ENCODE measurements at regions not wholly inside any gene's neighbourhood (a gene's known extent, or its start where the extent isn't known, plus 50 kb on each side); places are given as distances from the start of the nearest gene placed in this dataset.
"Not testable (repeated sequence)": the region's sequence is repeated elsewhere in the genome, so short reads cannot be mapped to it uniquely, and the experiment has no call there.

DNA sequence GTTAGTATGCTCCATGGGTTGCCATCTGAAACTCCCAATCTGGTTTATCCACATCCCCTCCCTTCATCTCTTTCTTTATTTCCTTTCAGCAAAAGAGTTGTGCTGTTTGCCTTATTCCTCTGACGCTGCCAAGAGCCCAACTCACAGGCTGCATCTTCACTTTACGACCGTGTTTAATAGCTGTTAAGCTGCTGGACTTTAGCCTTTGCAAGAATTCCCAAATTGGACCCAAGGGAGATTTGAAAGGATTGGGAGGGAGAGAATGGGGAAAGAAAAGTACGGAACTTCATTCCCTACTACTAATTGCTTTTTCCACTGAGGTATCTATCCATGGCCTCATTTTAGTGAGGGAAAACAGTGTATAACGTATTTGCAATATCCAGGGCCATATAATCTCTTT lies 263.4 kb upstream of the MEIS1 start:
- DNase-seq: peak; percentile 28

DNA sequence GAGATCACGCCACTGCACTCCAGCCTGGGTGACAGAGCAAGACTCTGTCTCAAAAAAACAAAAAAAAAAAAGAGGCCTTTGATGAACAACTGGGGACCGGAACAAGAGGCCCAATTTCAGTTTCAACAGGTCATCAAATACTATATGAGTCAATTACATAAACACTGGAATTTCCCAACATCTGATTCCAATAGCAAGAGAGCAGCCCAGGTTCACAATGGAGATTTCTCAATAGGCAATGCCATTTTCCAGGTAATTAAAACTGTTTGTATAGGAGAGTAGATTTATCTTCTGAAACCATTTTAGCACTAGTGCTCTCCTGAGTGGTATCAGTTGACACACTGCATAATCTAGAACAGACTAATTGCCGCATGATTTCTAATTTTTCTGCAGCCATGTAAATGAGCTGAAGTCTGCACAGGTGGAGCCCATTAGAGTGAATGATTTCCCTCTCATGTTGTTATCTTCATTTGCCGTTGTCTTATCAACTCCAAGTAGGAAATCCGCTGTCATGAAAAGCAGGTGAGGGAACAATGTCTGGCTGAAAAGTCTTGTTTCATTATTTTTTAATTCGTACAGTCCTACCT lies 264.1 kb upstream of the MEIS1 start:
- no peak for DNase-seq

DNA sequence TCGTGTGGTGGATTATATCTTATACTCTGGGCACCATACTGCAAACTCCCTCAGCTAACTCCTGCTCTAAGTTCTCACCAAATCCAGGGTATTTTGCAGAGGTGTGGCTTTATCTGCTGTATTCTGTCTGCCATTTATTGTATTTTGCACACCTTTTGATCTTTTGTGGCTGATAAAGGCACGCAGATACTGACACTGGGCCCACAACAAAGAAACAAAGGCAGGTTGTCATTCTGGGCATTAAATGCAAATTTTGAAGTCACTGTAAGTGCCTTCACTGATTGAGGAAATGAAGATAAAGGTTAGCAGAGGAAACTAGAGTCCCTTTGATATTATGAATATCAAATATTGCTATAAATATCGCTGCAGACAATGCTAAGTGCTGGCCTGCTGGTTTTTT lies 265.8 kb upstream of the MEIS1 start:
- DNase-seq: no peak

DNA sequence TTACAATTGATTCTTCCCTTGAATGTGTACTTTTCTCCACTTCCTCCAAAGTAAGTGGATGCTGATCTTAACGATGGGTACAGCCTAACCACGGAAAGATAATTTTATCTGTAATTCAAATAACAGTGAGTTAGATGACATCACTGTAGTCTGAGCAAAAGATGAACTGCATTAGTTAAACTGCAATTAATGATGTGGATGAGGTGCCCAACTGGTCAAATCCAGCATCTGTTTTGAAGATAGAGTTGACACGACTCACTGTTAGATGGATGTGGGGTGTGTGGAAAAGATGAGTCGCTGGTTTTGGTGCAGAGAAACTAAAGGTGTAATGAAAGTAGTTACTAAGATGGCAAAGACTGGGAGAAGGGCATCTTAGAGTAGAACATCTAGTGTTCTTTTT lies 270.5 kb upstream of the MEIS1 start:
- no peak for DNase-seq

DNA sequence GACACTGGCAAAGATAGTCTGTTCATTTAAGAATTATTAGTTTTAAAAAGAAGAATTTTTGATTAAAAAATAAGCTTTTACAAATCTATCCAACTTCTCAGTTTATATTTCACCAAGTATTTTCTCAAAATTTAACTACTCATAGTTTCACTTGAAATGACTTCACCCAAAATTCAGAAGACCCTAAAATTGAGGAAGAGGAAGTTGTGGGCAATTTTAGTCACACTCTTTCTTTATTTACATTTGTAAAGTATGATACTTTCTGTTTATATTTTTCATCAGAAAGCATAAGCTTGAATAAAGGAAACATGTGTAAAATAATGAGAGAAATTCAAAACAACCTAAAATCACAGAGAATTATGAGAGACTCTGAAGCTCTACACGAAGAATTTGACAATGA lies 278.8 kb upstream of the MEIS1 start:
- DNase-seq: no peak

DNA sequence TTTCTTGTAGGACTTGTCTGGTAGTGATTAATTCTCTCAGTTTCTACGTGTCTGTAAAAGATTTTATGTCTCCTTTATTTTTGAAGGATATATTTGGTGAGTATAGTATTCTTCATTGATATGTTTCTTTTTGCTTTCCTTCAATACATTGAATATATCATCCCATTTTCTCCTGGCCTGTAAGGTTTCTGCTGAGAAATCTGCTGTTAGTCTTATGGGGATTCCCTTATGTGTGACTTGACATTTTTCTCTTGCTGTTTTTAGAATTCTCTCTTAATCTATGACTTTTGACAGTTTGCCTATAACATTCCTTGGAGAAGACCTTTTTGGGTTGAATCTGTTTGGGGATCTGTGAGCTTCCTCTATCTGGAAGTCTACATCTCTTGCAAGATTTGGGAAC lies 281.0 kb upstream of the MEIS1 start:
- DNase-seq: no peak

DNA sequence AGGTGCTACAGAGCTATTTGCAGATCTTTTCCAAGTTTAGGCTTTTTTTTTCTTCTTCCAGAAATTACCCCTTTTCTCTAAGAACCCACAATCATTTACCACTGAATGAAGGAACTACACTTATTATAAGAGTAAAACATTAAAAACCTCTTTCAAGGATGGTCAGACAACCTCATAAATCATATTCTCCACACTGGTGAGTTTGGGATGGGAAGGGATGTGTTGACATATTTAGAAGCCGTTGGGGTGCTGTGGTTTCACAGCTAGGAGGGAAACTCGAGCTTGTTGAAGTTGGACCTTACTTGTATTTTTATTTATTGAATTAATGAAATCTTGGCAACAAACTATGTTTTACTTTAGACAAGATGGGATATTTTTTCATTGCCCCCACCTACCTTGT lies 289.4 kb upstream of the MEIS1 start:
- no peak for DNase-seq

DNA sequence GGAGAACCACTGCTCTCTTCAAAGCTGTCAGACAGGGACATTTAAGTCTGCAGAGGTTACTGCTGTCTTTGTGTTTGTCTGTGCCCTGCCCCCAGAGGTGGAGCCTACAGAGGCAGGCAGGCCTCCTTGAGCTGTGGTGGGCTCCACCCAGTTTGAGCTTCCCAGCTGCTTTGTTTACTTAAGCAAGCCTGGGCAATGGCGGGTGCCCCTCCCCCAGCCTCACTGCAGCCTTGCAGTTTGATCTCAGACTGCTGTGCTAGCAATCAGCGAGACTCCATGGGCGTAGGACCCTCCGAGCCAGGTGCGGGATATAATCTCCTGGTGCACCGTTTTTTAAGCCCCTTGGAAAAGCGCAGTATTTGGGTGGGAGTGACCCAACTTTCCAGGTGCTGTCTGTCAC lies 290.6 kb upstream of the MEIS1 start:
- DNase-seq: not testable (repeated sequence)

DNA sequence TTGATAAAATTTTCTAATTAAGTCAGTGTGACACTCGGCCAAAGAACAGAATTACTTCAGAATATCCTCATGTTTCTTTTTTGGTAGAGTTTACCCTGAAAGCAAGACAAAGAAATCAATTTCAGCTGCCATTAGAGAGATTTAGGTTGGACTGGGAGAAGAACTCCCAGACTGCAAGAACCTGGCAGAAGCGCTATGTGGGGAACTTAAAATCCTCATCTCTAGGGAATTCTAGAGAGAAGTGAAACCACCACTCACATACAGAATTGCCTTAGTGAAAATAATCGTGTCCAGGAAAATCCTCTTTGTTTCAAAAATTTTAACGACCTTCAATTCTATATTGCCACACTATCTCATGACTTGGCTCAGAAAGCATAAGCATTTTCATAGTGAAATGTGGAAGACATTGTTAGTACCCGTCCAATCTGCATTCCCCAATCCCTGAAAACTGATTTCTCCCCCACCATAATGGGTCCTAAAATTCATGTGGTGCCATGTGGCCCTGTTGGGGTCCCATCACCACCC lies 297.3 kb upstream of the MEIS1 start:
- no peak for DNase-seq

DNA sequence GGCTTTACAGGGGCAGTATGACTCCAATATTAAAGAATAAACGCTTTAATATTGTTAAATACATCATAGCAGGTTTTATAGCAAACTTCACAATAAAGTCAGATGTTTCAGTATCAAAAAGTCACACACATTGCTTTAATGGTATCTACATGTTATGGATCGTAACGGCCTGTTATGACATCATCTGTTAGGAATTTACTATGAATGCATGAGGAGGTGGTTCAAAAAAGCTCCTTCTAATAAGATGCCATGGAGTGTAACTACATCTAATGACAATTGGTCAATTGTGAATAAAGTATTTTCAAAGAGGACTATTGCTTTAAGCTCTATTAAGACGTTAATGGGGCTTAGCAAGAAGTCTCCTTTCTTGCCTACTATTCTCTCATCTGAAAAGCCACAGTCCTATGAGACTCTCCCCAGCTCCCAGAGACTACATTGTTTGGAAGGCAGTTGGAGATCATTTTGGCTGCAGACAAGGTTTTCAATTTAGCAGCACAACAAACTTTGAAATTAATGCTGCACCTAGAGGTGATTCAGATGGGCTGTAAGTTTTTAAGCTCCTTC lies 300.7 kb upstream of the MEIS1 start:
- DNase-seq: no peak

DNA sequence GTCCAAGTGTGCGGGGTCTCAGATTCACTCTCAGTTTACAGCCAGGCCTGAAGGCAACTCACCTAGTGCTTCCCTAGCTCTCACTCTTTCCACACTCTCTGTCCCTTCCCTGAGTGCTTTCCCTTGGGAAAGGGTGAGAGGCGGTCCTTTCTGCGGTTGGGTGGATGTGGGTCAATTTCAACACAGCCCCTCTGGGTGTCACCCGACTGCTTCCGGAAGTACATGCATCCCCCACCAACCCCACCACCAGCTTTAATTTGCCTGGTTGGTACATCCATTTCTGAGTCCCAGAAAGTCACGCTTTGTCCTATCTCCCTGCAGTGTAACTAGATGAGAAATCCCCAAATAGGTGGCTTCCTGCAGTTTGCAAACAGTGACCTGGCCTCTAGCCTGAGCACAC lies 307.3 kb upstream of the MEIS1 start:
- DNase-seq: no peak

DNA sequence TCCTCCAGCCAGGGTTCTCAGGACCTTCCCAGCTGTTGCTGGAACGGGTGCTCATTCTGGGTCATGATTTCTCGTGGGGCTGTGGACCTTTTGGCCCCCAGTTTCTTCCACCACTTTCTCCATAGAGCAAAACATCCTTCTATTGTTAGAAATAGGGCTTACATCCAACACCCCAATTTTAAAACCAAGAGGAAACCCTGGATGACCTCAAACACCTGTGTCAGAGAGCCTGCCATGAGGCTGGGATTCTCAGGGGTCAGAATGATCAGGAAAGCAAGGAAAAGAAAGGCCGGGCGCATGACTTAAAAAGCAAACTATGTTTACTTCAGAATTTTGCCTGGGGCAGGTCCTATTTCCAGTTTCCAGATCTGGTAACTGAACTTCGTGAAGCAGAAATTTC lies 307.9 kb upstream of the MEIS1 start:
- DNase-seq: peak; percentile 22

DNA sequence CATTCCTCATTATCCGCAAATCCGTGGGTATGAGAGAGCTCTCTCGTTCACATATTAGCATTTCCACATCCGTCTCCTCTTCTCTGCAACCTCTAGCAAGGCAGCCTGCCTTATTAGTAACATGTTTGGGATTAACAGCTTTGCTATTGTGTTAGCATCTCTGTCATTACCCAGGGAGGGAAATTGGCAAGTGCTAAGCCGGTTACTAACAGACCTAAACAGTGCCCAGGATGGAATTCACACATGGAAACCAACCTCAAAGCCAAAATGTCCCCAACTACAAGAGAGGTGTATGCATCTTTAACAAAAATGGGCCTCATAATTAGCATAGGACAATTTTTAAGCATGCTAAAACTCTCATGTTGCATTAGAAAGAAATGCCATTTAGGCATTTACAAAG lies 309.0 kb upstream of the MEIS1 start:
- DNase-seq: no peak

DNA sequence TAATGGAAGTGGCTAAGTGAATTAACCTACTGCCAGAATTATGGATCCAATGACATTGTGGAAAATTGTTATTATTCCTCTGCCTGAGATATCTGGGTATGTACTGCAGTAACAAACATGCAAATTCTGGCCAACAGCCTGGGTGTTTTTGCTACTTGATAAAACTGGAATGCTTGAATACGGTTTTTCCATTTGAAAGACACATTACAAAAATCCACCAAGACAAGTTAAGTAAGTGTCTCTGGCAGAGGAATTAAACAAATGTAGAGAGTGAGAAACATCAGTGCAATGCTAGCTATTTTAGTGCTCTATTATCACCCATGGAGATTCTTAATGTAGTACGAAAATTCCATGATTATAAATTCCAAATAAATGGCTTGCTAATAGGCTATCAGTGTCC lies 312.4 kb upstream of the MEIS1 start:
- DNase-seq: no peak

DNA sequence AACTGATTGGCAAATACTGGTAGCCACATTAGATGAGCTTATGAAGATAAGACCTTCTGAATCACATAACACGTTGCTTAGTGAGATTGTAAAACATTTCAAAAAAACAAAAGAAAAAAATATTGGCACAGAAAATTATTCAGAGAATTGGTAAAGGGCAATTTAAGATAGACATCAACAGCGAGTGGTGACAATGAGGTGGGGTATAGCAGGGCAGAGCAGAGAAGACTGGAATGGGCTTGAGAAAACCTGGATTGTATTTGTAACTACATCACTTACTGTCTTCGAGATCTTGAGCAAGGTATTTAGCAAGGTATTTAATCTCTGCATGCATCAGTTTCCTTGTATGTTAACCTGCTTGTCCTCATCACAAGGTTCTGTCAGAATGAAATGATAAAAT lies 313.0 kb upstream of the MEIS1 start:
- no peak for DNase-seq

DNA sequence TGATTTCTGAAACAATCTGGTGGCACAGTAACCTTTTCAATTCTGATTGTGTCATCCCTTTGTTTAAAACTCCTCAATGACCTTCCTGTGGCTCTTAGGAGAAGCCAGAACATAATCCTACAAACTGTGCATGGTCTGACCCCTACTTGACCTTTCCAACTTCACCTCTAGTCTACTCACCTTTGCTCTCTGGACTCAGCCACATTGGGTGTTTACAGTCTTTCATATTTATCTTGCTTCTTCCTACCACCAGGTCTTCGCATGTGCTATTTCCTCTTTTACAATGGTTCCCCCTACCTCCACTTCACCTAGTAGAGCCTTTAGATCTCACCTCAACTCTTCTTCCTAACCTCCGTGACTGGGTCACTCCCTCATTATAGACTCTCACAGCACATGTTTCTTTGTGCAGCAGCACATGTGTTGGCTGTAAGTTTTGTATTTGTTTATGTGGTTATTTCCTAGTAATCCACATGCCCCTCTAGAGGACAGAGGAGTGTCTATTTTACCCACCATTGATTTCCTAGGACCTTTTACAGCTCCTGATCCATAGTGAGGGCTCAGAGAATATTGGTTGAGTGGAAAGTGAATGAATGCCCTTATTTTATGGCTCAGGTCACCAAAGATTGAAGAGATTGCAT lies 320.8 kb upstream of the MEIS1 start:
- DNase-seq: no peak

DNA sequence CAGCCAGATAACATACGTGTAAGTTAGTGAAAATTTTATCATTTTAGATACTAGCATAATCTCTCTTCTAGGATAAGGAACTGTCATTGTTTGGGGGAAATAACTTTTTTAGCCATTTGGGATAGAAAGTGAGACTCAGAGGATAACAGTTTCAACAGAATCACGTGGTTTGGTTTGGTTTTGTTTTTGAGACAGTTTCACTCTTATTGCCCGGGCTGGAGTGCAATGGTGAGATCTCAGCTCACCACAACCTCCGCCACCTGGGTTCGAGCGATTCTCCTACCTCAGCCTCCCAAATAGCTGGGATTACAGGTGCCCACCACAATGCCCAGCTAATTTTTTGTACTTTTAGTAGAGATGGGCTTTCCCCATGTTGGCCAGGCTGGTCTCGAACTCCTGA lies 323.2 kb upstream of the MEIS1 start:
- DNase-seq: no peak

DNA sequence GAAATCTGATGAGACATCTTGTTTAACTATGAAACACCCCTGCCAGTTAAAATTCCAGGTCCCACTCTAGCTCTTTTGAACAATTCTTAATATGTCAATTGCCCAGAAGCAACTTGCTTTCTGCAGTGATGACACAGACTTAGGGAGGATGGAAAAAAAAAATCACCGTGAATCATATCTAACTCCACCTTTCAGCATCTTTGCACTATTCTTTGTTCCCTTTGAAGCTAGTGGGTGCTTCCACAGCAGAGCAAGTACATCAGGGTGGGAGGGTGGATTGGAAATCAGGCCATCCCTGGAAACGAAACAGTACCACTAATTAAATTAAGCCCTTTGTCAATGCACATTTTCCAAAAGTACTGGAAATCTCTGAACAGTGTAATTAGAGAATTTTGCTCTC lies 324.3 kb upstream of the MEIS1 start:
- DNase-seq: no peak

DNA sequence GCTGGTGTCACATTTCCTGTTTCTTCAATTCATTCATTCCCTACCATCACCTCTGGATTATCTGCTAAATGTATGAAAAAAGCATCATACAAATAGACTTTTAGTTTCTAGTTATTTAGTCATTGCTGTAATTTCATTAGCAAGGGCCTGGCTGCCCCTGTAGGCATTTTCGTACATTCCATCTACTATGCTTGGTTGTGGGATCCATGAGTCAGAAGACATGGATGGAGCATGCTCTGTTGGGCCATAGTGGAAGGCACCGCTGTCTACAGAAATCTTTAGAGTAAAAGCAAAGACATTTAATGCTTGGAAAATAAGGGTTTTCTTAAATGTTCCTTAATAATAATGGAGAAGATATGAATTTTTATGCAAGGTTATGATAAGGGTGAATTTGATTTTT lies 324.8 kb upstream of the MEIS1 start:
- DNase-seq: no peak

DNA sequence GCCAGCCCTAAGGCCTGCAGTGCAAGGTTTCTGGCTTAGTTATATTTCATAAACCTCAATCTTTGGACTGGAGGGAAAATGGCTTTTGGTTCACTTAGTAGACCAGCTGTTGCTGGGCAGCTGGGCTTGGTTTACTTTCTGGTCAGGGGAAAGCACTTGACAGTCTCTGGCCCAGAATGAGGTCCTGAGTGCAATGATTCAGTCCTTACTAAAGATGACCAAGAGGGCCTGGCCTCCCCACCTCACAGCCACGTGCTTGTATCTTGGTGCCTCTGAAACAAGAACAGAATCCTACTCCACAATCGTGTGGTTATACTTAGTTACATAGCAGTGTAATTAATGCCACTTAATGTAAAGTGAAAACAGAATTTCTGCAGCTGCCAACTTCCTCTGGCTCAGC lies 325.5 kb upstream of the MEIS1 start:
- DNase-seq: no peak

DNA sequence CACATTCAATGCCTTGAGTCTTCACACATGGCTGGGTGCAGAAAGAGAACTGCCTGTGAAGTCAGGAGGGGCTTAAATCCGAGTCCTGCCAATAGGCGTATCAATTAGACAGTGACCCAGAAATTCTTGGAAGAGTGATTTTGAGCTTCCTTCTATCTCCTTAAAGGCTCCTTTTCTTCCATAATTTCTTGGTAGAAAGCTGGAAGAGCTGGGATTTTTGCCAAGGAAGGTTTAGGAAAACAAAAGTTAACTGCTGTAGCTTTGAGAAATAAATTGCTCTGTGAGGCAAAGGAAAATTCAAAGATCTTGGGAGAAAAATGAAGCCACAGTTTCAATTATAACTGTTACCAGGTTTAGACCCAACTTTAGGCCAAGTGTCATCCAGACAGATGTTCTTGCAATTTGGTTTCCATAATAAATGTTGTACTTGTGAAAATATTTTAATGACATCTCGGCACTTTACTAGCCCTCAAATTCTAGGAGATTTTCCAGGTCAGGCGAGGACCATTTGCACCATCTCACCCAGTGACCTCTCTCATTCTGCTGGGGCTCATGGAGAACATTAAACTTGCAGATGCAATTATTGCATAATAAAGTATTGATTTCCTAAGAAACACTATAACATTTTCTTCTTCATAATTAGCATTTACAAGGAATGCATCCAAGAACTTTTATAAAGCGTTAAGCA lies 329.7 kb upstream of the MEIS1 start:
- DNase-seq: no peak

DNA sequence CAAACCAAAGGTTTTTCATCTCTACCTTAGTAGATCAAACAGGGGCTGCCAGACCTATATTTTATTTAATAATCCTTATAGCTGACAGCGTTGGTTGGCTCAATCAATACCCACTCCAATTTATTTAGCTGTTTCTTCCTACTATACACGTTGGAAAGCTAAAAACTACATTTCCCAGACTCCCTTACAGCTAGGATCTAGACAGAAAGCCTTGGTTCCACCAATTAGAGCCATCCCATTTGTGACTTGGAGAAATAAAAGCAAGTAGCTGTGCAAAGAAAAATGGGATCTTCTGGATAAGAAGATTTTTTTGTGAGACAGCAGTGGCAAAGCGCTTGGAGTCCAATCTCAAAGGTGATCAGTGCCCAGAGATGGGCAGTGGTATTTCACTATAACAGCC lies 331.3 kb upstream of the MEIS1 start:
- no peak for DNase-seq

DNA sequence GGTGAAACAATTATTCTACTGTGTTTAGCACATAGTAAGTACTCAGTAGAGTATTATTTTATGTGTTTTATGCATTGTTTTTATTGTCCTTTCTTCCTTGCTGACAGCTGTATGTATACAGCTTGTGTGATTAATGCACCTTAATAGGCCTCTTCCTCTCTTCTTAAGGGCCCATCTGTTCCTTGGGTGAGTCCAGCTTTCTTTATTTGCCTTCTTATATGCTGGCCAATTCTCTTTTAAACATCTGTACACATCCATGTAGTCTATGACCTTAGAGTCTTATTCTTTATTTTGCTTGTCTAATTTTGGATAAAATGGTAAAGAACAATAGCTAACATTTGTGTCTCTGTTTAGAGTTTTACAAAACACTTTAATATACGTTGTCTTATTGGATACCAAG lies 333.7 kb upstream of the MEIS1 start:
- DNase-seq: no peak

DNA sequence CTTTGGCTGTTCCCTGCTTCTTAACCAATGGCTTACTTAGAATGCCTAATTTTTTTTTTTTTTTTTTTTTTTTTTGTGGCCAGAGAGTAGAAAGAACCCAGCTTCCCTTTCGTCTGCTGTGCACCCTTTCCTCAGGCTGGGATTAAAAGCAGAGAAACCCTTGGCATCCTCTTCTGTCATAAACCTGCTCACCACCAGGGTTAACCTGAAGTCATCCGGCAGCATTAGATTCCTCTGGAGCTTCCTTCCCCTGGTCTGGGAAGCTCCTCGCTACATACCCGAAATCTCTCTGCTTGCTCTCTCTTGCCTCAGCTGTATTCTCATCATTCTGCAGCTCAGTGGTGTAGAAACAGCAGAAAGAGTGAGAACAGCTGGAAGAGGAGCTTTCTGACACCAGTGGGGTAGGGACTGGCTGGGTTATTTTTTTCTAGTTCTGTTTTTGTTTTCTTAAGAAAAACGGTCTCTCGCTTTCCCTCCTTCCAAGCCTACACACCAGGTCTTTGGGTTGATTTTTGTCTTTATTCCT lies 339.0 kb upstream of the MEIS1 start:
- no peak for DNase-seq

Measured in femur (tissue), 1 donor.